CD1c-positive myeloid dendritic cell (primary cell): ENCODE measurements at regions not wholly inside any gene's neighbourhood (a gene's known extent, or its start where the extent isn't known, plus 50 kb on each side); places are given as distances from the start of the nearest gene placed in this dataset.
"Not testable (repeated sequence)": the region's sequence is repeated elsewhere in the genome, so short reads cannot be mapped to it uniquely, and the experiment has no call there.

Experiments
- DNase-seq: peaks from one replicate; pipeline ENCODE4 v3.0.0-alpha.2; 2016; ENCODE audit errors: extremely low spot score

GRCh38 chr4:59598330-59598618 lies 1601.9 kb upstream of the ADGRL3 start:
- DNase-seq = no peak

GRCh38 chr4:59608466-59608865 lies 1591.7 kb upstream of the ADGRL3 start:
- no peak for DNase-seq

GRCh38 chr4:59612235-59612634 lies 1587.9 kb upstream of the ADGRL3 start:
- peak; percentile 20 for DNase-seq

GRCh38 chr4:59615316-59615715 lies 1584.8 kb upstream of the ADGRL3 start:
- no peak for DNase-seq

- no peak for DNase-seq
These were observed 1570.8 kb upstream of the ADGRL3 start for GRCh38 chr4:59629348-59629747.

- no peak for DNase-seq
These were observed 1569.9 kb upstream of the ADGRL3 start for GRCh38 chr4:59630235-59630634.

- DNase-seq = no peak
These were observed 1569.2 kb upstream of the ADGRL3 start for GRCh38 chr4:59630922-59631321.

- DNase-seq = no peak
These were observed 1562.5 kb upstream of the ADGRL3 start for GRCh38 chr4:59637596-59637995.

GRCh38 chr4:59643682-59644081 lies 1556.4 kb upstream of the ADGRL3 start:
- DNase-seq = no peak

- DNase-seq = no peak
These were observed 1555.4 kb upstream of the ADGRL3 start for GRCh38 chr4:59644765-59645164.

GRCh38 chr4:59646082-59646481 lies 1554.0 kb upstream of the ADGRL3 start:
- DNase-seq = no peak

GRCh38 chr4:59647011-59647410 lies 1553.1 kb upstream of the ADGRL3 start:
- DNase-seq = no peak

GRCh38 chr4:59647500-59647899 lies 1552.6 kb upstream of the ADGRL3 start:
- DNase-seq = no peak

GRCh38 chr4:59650861-59651260 lies 1549.3 kb upstream of the ADGRL3 start:
- no peak for DNase-seq

GRCh38 chr4:59655996-59656395 lies 1544.1 kb upstream of the ADGRL3 start:
- DNase-seq = no peak

- no peak for DNase-seq
These were observed 1535.4 kb upstream of the ADGRL3 start for GRCh38 chr4:59664771-59665170.

GRCh38 chr4:59666645-59667044 lies 1533.5 kb upstream of the ADGRL3 start:
- no peak for DNase-seq

- DNase-seq = no peak
These were observed 1529.1 kb upstream of the ADGRL3 start for GRCh38 chr4:59671037-59671436.

- no peak for DNase-seq
These were observed 1523.7 kb upstream of the ADGRL3 start for GRCh38 chr4:59676389-59676788.

- DNase-seq = not testable (repeated sequence)
These were observed 1523.1 kb upstream of the ADGRL3 start for GRCh38 chr4:59676992-59677391.

- DNase-seq = no peak
These were observed 1514.5 kb upstream of the ADGRL3 start for GRCh38 chr4:59685626-59686025.

- no peak for DNase-seq
These were observed 1511.0 kb upstream of the ADGRL3 start for GRCh38 chr4:59689149-59689548.

- DNase-seq = no peak
These were observed 1504.6 kb upstream of the ADGRL3 start for GRCh38 chr4:59695355-59696053.

GRCh38 chr4:59698041-59698440 lies 1502.1 kb upstream of the ADGRL3 start:
- DNase-seq = no peak
